ENCODE measurements at regions not wholly inside any gene's neighbourhood (a gene's known extent, or its start where the extent isn't known, plus 50 kb on each side); places are given as distances from the start of the nearest gene placed in this dataset.
A peak's percentile ranks its signal among the peaks of the same experiment; 100 is the strongest.
"Not testable (repeated sequence)": the region's sequence is repeated elsewhere in the genome, so short reads cannot be mapped to it uniquely, and the experiment has no call there.

DNA sequence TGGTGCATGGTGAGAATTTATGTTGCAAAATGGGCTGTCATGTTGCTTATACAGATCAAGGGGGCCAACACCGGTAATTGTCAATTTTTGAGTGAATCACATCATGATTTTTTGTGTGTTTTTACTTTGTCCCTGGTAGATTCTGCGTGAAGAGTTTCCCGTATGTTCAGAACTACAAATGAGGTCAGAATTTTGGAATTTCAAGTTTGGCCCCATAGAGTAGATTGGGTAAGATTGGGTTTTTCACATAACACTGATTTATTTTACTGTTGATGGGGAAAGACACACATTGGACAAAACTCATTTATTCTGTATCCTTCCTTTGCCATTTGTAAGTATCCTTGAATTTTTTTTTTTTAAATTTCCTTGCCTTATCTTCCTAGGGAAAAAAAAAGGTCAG lies 158.5 kb upstream of the MXRA5 start:
- DNase-seq = no peak

DNA sequence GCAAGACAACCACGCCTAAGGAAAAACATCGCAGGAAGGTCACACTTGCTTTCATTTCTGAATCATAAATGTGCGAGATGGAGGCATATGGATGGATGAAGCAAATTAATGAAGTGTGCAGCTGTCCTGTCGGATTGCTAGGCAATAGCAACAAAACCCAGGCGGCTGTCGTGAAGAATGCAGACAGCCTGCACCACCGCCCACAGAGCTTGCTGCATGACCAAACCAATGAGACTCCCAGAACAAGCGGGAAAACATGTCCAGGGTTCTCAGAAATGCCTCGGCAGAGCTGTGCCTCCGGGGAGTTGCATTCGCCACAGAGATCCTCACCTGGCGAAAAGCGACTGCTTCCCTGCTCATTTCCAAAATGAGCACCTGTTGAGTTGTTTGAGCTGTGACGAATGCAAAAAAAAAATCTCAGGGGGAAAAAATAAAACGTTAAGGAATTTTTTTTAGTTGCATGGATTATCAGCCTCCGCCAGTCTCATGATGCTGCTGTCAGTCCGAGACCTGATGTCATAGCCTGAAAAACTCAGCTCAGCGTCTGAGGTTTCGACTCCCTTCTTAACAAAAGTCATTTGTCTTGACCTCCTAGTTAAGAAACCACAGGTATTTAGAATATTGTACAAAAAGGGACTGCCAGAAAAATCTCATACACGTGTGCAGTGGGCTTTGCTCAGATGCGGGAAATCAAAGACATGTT lies 155.5 kb upstream of the MXRA5 start:
- DNase-seq = no peak

DNA sequence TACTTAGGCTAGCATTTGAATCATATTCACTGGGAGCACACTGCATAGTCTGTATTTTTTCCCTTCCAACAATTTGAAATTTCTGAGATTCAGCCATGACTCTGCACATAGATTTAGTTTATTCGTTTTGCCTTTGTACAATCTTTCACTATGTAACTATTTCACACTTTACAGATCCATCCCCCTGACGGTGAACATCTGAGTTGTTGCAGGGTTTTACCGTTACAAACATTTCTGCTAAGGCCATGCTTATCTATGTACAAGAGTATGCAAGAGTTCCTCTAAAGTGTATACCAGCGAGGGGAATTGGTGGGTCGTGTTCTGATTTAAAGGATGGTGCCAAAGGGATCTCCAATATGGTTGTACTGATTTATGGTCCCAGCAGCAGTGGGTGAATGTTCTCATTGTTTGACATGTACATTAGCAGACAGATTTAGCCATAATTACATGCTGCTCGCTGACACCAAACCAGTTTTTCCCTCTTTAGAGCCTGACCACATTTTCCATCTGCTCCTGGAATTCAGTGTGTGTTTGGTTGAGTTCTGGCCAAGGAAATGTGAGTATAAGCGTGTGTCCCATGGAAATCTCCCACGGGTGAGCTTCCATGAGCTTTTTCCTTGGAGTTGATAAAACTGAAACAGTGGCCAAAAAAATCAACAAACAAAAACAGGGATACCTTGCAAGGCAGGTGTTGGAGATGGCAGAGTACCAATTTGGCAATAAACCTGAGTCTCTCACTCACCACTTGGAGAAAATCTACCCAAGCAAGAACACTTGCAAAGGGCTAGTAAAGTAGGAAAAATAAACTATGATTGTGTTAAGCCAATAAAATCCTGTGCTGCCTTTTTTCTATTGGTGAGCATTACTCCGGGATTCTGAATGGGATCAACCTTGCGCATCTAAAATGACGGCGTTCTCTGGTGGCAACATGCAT lies 149.7 kb upstream of the MXRA5 start:
- not testable (repeated sequence) for DNase-seq

DNA sequence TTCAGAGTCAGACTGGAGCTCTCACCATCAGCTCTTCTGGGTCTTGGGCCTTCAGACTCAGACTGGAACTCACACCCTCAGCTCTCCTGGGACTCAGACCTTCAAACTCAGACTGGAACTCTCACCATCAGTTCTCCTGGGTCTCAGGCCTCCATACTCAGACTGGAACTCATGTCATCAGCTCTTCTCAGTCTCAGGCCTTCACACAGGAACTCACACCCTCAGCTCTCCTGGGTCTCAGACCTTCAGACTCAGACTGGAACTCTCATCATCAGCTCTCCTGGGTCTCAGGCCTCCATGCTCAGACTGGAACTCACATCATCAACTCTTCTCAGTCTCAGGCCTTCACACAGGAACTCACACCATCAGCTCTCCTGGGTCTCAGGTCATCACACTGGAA lies 147.2 kb upstream of the MXRA5 start:
- no peak for DNase-seq

DNA sequence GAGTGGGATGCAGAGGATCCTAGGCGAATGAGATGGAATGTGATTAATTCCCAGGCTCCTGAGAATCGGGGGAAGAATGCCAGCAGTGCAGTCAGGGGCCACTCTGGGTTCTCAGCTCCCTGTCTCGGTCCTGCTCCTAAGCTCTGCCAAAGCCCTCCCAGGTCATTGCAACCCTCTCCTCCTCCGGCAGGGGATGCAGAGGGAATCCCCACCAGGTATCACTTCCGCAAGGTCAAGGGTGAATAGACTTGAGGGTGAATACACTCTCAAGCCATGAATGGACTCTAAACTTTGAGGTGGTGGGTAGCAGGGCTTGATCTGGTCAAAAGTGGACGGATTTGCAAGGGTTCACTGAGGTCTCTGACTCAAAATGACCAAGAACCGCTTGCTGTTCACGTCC lies 139.3 kb upstream of the MXRA5 start:
- DNase-seq = no peak

DNA sequence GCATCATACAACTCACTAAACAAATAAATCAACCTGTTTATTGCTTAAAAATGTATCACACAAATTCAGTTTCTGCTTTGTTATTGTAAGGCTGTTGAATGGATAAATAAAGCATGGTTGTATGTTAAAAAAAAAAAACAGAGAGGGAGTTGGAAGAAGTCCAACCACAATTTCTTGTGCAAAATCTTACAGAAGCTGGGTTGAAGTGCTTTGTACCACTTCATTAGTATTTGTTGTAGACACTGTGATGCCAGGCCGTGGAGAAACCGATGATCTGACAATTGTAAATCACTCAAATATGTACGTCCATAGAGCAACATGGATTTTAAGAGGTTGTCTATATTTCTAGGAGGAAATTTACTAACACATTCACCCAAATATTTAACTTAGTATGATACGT lies 132.6 kb upstream of the MXRA5 start:
- no peak for DNase-seq

DNA sequence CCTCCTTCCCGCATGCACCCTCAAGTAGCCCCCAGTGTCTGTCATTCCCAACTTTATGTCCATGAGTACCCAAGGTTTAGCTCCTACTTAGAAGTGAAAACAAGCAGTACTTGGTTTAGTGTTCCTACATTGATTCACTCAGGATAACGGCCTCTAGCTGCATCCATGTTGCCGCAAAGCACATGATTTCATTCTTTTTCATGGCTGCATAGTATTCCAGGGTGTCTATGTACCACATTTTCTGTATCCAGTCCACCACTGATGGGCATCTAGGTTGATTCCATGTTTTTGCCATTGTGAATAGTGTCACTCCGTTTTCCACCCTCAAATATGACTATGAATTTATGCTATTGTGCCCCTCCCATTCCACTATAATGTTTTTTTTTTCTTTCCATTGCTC lies 130.5 kb upstream of the MXRA5 start:
- DNase-seq = no peak

DNA sequence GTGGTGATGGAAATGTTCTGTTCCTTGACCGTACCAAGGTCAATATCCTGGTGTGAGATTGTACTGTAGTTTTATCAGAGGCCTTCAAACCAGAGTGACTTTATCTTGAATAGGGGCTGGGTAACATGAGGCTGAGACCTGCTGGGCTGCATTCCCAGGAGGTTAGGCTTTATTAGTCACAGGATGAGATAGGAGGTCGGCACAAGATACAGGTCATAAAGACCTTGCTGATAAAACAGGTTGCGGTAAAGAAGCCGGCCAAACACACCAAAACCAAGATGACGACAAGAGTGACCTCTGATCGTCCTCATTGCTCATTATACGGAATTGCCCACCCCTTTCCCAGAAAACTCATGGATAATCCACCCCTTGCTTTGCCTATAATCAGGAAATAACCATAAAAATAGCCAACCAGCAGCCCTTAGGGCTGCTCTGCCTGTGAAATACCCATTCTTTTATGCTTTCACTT lies 123.8 kb upstream of the MXRA5 start:
- not testable (repeated sequence) for DNase-seq

DNA sequence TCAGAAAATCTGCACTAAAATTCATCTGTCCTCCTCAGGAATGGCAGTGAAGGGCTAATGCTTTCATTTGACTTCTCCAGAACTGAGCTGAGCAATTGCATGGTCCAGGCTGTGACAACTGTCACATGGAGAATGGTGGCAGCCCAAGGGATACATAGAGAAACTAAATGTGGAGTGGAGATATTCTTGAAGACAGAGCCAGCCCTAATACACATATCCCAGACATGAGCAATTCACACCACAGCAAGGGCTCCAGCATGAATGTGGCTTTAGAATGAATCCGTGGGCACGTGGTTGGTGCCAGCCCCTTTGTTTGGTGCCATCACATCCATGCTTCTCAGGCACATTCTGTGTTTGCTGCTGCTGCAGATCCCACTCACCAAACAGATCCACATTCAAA lies 121.6 kb upstream of the MXRA5 start:
- no peak for DNase-seq

DNA sequence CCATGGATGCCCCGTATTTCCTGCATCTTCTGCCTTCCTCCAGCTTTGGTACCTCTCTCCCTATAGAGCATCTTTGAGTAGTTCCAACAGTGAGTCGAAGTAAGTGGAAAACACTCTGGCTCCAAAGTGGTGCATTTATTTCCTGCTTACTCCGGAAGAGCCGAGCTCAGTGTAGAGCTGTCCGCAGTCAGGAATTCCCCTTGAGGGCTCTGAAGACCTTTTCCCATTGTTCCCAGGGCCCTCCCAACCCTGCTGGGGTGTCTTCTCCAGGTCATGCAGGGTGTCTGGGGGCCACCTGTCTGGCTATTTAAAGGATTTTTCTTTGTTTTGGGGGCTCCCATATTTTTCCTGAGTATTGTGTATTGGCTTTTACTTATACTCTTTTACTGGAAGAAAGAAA lies 118.6 kb upstream of the MXRA5 start:
- no peak for DNase-seq

DNA sequence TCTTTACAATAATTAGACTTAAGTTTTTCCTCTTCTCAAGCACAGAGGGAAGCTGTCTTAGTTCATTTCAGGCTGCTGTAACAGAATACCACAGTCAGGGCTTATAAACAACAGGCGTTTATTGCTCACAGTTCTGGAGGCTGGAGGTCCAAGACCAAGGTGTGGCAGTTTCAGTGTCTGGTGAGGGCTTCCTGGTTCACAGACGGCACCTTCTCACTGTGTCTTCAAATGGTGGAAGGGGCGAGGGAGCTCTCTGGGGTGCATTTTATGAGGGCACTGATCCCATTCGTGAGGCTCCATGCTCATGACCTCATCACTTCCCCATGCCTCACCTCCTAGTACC lies 115.7 kb upstream of the MXRA5 start:
- DNase-seq = no peak

DNA sequence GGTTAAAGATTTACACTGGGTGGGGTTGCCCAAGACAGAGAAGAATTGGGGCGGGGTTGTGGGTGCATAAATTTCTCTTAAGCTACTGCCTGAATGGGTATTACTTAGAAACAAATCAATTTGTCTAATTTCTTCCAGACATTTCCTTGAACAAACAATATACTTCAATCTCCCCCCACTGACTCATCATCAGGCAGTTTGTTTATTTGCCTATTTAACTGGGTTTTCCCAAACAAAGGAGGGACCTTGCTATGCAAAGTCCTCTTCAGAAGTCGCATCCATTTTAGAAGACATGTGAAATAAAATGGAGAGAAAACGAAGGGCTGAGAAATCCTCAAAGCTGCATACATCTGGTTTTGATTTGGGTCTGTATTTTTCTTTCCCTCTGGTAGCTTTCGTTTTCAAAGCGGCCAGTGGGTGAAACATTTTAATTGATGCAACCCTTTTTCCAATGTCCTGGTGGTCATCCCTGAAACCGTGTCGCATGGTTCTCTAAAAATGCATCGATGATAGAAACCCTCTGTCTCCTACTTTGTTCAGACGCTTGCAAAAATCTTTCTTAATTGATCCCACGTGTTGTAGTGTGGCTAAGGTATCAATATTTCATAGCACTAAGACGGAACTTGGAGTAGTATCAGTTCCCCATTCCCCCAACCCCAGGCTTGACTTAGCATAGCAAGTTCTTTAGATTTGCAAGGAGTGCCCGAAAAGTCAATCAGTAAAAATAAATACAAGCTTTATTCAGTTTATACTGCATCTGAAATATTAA lies 115.1 kb upstream of the MXRA5 start:
- peak; percentile 1 for DNase-seq

DNA sequence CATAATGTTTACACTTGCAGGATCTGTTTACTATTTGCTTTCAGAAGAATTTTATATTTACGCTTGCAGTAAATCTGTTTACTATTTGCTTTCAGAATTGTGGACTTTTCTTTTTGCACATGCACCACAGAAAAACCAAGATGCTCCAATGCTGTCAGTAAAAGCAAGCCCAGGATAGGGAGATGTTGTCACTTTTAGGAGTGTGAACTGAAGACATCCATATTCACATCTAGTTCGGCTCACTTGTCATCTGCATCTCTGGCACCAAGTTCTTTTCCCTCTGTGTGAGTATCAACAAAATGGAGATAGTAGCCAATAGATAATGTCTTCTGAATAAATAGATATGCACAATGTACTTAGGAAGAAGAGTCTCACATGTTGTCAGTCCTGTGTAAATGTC lies 109.3 kb upstream of the MXRA5 start:
- no peak for DNase-seq

DNA sequence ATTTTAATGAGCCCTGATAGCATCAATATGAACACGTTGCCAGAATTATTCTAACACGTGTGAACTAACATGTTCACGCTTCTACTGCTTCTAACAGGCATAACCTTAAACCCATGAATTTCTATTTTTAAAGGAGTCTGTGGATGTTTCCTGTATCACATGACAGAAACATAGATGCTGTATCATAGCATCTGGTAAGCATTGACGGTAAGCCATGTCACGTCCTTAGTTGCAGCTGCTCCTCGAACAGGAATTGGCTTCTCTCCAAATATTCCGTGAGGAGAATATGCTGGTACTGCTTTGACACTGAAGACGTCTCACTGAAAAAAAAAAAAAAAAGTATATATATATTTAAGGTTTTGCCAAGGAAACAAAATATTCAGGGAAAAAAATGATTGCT lies 105.1 kb upstream of the MXRA5 start:
- no peak for DNase-seq

DNA sequence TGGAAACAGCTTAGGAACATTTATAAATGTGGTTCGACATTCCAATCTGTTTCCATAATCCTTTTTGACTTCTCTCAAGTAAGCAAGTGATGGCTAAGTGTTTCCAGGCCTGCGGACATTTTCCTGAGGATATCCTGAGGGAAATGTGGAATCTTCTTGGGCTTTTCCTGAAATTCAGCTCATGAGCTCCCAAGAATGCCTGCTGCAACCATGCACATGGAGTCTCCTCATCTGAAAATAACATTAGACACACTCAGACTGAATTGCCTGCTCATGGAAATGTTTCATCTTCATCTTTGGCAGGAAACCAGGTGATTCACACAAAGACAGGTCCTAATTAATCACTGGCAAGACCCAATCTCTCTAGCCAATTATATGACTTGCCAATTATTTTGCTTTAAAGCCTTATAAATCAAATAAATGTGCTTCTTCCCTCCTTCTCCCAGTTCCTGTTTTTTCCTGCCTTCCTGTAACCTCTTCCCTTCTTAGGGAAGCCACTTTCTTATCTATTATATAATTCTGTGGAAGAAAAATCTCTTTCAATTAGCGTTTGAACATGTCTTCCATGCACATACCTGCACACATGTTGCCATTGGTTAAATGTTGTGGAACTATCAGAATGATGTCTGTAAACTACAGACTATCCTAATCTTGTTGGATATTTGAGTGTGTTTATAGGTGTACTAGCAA lies 104.6 kb upstream of the MXRA5 start:
- DNase-seq = no peak

DNA sequence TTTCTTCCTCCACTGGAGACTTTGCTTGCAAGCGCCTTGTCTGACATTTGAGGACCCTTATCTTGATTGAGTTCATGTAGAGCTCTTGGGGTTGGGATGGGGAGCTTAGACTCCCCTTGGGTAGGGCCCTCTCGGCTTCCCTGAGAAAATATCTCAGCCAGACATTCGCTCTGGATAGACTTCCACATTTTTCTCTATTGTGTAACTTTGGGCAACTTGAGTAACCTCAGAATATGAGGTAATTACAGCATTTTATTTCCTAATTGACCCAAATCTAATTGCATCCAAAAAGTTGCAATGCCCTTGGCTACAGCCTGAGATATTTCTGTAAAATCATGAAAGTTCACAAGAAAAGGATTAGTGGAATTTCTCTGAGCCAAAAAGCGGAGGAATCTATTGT lies 102.8 kb upstream of the MXRA5 start:
- no peak for DNase-seq

DNA sequence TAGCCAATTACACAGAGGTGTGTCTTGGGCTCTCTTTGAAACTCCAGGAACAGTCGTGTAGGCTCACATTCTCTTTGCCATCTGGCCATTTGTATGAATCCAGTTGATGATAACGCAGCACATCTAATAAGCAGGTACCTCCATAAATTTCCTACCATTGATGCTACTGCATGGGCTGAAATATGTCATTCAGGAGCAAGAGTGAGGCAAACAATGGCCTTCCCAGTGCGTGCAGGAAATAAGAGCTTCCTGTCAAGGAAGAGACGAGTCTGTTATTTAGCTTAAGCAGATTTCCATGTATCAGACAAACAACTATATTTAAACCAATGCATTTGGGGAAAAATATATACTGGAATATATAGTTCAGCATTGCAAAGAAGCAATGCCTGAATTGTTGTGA lies 102.1 kb upstream of the MXRA5 start:
- no peak for DNase-seq

DNA sequence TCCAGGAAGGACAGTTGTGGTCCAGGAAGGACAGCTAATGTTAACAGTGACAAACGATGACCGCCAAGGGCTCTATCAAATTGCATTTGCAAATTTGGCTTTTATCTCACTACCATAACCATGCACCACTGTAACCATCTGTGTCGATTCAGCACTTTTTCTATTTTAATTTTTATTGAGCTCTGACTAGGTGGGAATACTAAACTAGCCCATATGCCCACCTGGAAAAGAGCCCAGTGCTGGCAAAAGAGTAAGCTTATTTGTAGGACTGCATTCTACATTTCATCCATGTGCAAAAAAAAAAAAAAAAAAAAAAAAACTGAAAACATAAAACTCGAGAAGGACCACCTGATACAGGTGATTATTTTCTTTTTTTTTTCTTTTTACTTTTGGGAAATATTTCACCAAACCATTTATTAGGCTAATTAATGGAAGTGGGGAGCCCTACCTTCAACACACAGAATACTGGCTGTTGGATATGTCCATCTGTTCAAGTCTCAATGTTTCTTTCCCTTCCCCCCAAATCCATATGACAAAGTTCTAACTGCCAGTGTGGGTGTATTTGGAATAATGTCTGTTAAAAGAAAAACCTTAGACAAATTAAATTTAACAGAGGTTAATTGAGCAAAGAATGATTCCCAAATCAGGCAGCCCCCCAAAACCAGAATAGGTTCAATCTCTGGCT lies 99.5 kb upstream of the MXRA5 start:
- no peak for DNase-seq

DNA sequence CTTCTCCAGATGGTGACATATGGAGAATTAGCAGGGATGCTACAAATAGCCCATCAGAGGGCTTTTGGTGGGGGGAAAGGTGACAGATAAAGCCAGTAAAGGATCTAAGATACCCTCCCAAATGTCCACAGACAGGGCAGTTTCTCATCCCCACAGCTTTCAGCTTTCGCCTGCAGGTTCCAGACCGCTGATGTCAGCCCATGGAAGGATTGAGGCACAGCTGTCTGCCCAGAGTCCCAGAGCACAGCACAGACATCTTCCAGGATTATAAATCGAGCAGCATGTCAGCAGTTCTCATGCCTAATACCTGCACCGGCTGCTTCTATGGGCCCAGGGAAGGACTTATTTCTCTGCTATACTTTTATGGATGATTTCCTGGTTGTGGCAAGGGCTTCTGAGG lies 96.7 kb upstream of the MXRA5 start:
- DNase-seq = no peak

DNA sequence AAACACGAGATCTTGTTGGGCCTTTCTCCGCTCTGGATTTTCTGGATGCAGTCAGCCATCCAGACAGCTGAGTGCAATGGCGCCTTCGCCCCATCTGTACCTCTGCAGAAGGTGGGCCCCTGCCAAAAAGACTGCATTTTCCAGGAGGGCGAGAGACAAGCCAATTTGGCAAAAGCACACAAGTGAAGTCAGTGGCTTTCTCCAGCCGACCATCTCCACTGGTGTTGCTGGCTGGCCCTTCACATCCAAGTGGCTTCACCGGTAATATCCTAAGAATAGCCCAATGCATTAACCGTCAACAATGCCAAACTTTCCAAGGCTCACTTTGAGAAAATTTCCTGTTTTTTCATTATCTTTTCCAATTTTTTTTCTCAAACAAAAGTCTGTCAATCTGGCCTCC lies 96.2 kb upstream of the MXRA5 start:
- DNase-seq = no peak

DNA sequence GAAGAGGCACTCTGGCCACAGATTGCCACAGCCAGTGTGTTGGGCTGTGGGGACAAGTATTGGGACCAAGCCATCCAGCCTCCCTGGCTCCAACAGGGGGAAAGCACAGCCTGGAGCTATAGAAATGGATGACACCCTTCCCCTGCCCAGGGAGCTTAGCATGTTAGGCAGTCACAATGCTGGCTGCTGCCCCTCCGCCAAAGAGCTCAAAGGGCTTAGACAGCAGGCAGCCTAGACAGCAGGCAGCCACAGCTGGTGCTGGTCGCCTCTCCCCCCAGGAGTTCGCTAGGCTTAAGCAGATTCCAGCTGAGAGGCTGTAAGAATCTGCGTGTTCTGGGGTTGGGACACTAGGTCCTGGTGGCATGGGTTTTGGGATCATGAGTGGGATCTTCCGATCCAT lies 94.5 kb upstream of the MXRA5 start:
- no peak for DNase-seq

DNA sequence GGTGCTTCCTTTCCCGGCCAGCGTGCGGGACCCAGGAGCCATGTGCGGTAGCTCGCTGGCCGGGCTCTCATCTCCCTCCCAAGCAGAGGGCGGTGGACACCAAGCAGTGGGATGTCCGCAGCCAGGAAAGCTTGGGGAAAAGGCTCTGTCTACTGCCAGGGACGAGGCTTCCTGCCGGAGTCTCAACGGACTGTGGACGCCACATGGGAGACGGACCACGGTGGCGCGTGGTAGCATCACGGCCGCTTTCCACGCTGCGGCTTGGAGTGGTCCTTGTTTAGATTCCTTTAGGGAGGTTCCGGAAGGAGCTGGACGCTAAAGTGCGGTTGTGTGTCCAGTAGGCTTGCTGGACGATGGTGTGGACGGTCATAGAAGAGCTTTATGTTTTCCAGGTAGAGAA lies 89.5 kb upstream of the MXRA5 start:
- DNase-seq = not testable (repeated sequence)

Measured in T1000 (cell line).